Stomach (tissue), 4 donors: ENCODE measurements at regions not wholly inside any gene's neighbourhood (a gene's known extent, or its start where the extent isn't known, plus 50 kb on each side); places are given as distances from the start of the nearest gene placed in this dataset.

Experiments
- POLR2A ChIP-seq, 4 donors: fragments of 450-650 bp; IDR thresholded peaks; one replicate each; pipeline ENCODE4 v1.6.1; 2016; ENCODE audit warnings: antibody characterized with exemption in 4 of 4, control low read depth in 2 of 4, mild to moderate bottlenecking in 1 of 4, moderate library complexity in 1 of 4
- TF ChIP-seq, protein P1 (sequence below), 7 experiments: fragments of 450-650 bp in 4 of 7; fragments of 200-600 bp in 3 of 7; sonication (generic) in 3 of 7; IDR thresholded peaks; one replicate each; pipeline ENCODE4 v1.5.1; 2016 to 2019; ENCODE audit warnings: antibody characterized with exemption in 7 of 7, control low read depth in 2 of 7, mild to moderate bottlenecking in 1 of 7

DNA sequence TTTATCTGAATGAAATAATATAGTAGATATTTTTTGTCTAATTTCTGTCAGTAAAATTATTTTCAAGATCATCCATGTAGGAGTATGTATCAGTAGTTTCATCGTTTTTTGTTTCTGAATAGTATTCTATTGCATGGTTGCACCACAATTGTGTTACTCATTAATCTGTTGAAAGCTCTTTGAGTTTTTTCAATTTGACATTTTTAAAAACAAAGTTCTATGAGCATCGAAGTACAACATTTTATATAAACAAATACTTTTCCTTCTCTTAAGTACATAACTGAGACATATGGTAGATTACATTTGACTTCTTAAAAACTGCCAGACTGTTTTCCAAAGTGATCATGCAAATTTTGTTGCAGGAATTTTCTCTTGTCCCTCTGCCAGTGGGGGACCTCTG lies 1113.1 kb upstream of the CITED2 start:
- TF ChIP-seq POLR2A (IDR thresholded peaks at IDR 0.05) = no peak
- TF ChIP-seq, protein P1, sequence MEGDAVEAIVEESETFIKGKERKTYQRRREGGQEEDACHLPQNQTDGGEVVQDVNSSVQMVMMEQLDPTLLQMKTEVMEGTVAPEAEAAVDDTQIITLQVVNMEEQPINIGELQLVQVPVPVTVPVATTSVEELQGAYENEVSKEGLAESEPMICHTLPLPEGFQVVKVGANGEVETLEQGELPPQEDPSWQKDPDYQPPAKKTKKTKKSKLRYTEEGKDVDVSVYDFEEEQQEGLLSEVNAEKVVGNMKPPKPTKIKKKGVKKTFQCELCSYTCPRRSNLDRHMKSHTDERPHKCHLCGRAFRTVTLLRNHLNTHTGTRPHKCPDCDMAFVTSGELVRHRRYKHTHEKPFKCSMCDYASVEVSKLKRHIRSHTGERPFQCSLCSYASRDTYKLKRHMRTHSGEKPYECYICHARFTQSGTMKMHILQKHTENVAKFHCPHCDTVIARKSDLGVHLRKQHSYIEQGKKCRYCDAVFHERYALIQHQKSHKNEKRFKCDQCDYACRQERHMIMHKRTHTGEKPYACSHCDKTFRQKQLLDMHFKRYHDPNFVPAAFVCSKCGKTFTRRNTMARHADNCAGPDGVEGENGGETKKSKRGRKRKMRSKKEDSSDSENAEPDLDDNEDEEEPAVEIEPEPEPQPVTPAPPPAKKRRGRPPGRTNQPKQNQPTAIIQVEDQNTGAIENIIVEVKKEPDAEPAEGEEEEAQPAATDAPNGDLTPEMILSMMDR (IDR thresholded peaks at IDR 0.05) = no peak
